Mucosa of rectum (tissue), 2 donors: ENCODE measurements at regions not wholly inside any gene's neighbourhood (a gene's known extent, or its start where the extent isn't known, plus 50 kb on each side); places are given as distances from the start of the nearest gene placed in this dataset.

Source experiments
- H3K27ac ChIP-seq, 2 donors: one replicate each; pipeline ENCODE4 v1.7.0; 2013; ENCODE audit warnings: inconsistent platforms in 2 of 2, low read depth in 2 of 2, low read length in 2 of 2
- H3K27me3 ChIP-seq, 2 donors: one replicate each; pipeline ENCODE4 v1.7.0; 2013; ENCODE audit warnings: low read length in 2 of 2; ENCODE audit not compliant: control insufficient read depth in 2 of 2, insufficient read depth in 2 of 2
- H3K36me3 ChIP-seq, 2 donors: one replicate each; pipeline ENCODE4 v1.7.0; 2013; ENCODE audit warnings: low read length in 2 of 2; ENCODE audit not compliant: control insufficient read depth in 2 of 2, insufficient read depth in 2 of 2
- H3K4me1 ChIP-seq, 2 donors: one replicate each; pipeline ENCODE4 v1.7.0; 2013; ENCODE audit warnings: low read length in 2 of 2, mild to moderate bottlenecking in 1 of 2; ENCODE audit not compliant: control insufficient read depth in 2 of 2, insufficient read depth in 2 of 2
- H3K4me3 ChIP-seq, 2 donors: one replicate each; pipeline ENCODE4 v1.7.0; 2013; ENCODE audit warnings: low read length in 2 of 2
- H3K9ac ChIP-seq, 2 donors: one replicate each; pipeline ENCODE4 v1.7.0; 2013; ENCODE audit warnings: low read length in 2 of 2, low read depth in 1 of 2, mild to moderate bottlenecking in 1 of 2
- H3K9me3 ChIP-seq, 2 donors: one replicate each; pipeline ENCODE4 v1.7.0; 2013; ENCODE audit warnings: low read length in 2 of 2; ENCODE audit not compliant: control insufficient read depth in 2 of 2
- donor health status: healthy.
- donor health status: Normal muscosa, but diverticular disease.

DNA sequence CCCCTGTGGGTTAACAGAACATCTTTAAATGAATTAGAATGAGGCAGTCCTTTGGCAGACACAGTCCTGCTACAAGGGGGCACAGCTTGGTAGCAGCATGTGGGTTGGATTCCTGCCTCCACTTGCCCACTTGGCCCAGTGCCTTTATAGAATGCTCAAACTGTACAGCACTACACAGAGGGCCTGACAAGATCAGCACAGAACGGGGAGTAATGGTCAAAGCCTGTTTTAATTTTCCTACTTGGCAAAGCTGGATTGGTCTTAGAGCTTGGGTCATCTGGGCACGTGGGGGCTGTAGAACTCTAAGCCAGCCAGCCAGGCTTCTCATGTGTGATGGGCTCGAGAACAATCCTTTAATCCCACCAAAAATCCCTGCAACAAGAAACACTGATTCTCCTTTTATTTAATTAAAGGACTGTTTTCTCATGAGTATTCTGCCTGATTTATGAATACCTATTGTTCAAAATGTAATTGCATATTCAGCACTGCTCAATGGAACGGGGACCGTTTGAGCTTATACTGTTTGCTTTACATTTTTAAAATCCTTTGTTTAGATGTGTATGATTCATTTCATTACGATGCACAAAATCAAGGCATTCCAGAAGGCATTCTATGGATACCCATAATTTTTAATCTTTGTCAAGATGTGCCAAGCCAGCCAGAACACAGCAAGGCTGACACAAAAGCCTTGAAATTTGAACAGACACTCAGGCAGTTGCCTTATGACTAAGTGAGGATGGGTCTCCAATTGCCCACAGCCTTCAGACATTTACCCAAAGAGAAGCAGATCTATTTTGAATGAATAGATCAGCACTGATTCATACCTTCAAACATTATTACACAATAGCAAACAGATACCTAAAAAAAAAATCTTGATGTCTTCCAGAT, 249.3 kb upstream of the TGFBR2 start:
- H3K9me3 ChIP-seq, result no peaks in the 10 kb centered on the region
- peaks cover 4 to 14% of the 10 kb centered on the region in 2 donors for H3K4me1 ChIP-seq
- H3K36me3 ChIP-seq, result no peaks in the 10 kb centered on the region
- no peak overlapping the region for H3K27ac ChIP-seq
- H3K27me3 ChIP-seq, result no peaks in the 10 kb centered on the region
- H3K4me3 ChIP-seq, result no peak overlapping the region
- no peak overlapping the region for H3K9ac ChIP-seq

DNA sequence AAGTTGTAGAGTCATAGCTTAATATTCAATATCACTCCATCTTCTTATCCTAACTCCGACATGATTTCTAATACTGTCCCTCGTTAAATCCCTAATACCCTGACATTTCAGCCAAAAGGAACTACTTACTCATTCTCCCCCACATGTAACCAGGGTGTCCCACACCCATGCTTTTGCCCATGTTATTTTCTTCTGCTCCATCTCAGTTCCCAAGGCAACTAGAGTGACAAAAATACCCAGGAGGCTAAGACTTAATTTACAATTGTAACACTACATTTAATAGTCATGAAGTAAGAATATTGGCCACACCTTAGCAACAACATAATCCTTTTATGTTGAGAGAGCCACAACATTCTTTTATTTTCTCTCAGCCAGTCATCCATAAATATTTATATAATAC, 248.5 kb upstream of the TGFBR2 start:
- no peaks in the 10 kb centered on the region for H3K36me3 ChIP-seq
- H3K27me3 ChIP-seq, result no peaks in the 10 kb centered on the region
- H3K9ac ChIP-seq, result no peak overlapping the region
- H3K9me3 ChIP-seq, result no peaks in the 10 kb centered on the region
- H3K27ac ChIP-seq, result no peak overlapping the region
- H3K4me1 ChIP-seq, result peaks cover 4 to 14% of the 10 kb centered on the region in 2 donors
- no peak overlapping the region for H3K4me3 ChIP-seq

GRCh38 chr3:30358871-30359270, 247.5 kb upstream of the TGFBR2 start:
- Histone ChIP-seq H3K27ac (no peak overlapping the region), H3K9ac (no peak overlapping the region), H3K4me1 (peaks cover 4 to 14% of the 10 kb centered on the region in 2 donors), H3K27me3 (no peaks in the 10 kb centered on the region), H3K4me3 (no peak overlapping the region), H3K36me3 (no peaks in the 10 kb centered on the region), H3K9me3 (no peaks in the 10 kb centered on the region)

GRCh38 chr3:30368978-30369377, 237.4 kb upstream of the TGFBR2 start:
- no peaks in the 10 kb centered on the region for H3K36me3 ChIP-seq
- no peak overlapping the region for H3K27ac ChIP-seq
- peaks cover 3% of the 10 kb centered on the region in 2 donors for H3K4me1 ChIP-seq
- no peaks in the 10 kb centered on the region for H3K27me3 ChIP-seq
- H3K4me3 ChIP-seq, result no peak overlapping the region
- no peaks in the 10 kb centered on the region for H3K9me3 ChIP-seq
- no peak overlapping the region for H3K9ac ChIP-seq

DNA sequence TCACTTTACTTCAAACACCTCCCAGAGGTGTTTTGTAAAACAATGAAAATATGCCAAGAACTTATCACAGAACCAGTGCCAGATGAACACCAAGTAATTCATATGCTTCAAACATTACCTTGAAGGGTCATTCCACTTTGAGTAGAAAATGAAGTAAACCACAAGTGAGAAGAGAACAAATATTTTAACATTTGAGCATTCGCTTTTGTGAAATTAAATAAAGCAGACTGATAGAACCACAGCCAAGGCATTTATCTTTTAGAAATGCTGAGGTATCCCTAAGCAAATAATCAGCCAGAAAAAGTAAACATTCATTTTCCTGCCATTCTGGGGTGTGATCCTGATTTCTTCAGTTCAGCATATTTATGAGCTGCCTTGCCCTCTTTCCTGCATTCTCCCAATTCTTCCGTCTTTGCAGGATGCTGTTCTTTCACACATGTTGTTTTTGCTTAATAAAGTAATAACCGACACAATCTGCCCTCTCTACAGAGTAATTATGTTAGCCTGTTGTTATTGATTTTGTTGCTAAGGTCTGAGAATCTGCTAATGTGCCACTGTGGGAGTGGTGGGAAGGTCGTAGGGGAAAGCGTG, 235.6 kb upstream of the TGFBR2 start:
- no peaks in the 10 kb centered on the region for H3K9me3 ChIP-seq
- peaks cover 3% of the 10 kb centered on the region in 2 donors for H3K4me1 ChIP-seq
- no peak overlapping the region for H3K27ac ChIP-seq
- H3K9ac ChIP-seq, result no peak overlapping the region
- H3K27me3 ChIP-seq, result no peaks in the 10 kb centered on the region
- H3K4me3 ChIP-seq, result no peak overlapping the region
- no peaks in the 10 kb centered on the region for H3K36me3 ChIP-seq

- Histone ChIP-seq H3K9me3 (no peaks in the 10 kb centered on the region), H3K9ac (no peak overlapping the region), H3K4me1 (peaks cover 3% of the 10 kb centered on the region in 2 donors), H3K4me3 (no peak overlapping the region), H3K27me3 (no peaks in the 10 kb centered on the region), H3K27ac (no peak overlapping the region), H3K36me3 (no peaks in the 10 kb centered on the region)
These were observed 233.6 kb upstream of the TGFBR2 start for GRCh38 chr3:30372837-30373236.

DNA sequence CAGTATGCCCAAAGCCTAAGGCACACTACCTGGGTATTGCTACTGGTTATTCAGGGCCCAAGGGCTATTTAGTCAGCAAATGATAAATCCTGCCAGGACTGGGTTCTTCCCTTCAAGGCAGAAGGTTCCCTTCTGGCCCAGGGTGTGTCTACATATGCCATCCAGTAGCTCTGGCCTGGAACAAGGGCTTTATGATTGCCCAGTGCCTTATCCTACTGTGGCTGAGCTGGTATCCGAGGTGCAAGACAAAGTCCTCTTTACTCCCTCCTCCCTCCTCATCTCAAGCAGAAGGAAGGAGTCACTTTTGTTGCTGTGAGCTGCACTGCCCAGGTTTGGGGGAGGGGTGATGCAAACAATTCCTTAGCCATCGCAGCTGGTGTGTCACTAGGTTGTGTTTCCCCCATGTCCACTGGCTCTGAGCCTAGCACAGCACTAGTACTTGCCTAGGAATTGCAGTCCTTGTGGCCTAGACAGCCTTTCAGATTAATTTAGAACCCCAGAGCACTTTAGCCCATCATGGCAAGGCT, 221.8 kb upstream of the TGFBR2 start:
- no peak overlapping the region for H3K9ac ChIP-seq
- no peaks in the 10 kb centered on the region for H3K9me3 ChIP-seq
- no peaks in the 10 kb centered on the region for H3K4me1 ChIP-seq
- H3K4me3 ChIP-seq, result no peak overlapping the region
- no peaks in the 10 kb centered on the region for H3K36me3 ChIP-seq
- no peaks in the 10 kb centered on the region for H3K27me3 ChIP-seq
- no peak overlapping the region for H3K27ac ChIP-seq

- no peaks in the 10 kb centered on the region for H3K9me3 ChIP-seq
- no peak overlapping the region for H3K9ac ChIP-seq
- H3K27ac ChIP-seq, result no peak overlapping the region
- no peaks in the 10 kb centered on the region for H3K4me1 ChIP-seq
- no peak overlapping the region for H3K4me3 ChIP-seq
- H3K36me3 ChIP-seq, result no peaks in the 10 kb centered on the region
- no peaks in the 10 kb centered on the region for H3K27me3 ChIP-seq
These were observed 213.3 kb upstream of the TGFBR2 start for GRCh38 chr3:30393079-30393478.

- no peaks in the 10 kb centered on the region for H3K4me1 ChIP-seq
- H3K36me3 ChIP-seq, result no peaks in the 10 kb centered on the region
- no peaks in the 10 kb centered on the region for H3K27me3 ChIP-seq
- H3K9ac ChIP-seq, result no peak overlapping the region
- H3K27ac ChIP-seq, result no peak overlapping the region
- no peak overlapping the region for H3K4me3 ChIP-seq
- H3K9me3 ChIP-seq, result no peaks in the 10 kb centered on the region
These were observed 209.4 kb upstream of the TGFBR2 start for GRCh38 chr3:30397030-30397429.

- no peak overlapping the region for H3K27ac ChIP-seq
- H3K4me3 ChIP-seq, result no peak overlapping the region
- no peaks in the 10 kb centered on the region for H3K4me1 ChIP-seq
- H3K36me3 ChIP-seq, result no peaks in the 10 kb centered on the region
- H3K27me3 ChIP-seq, result no peaks in the 10 kb centered on the region
- H3K9me3 ChIP-seq, result no peaks in the 10 kb centered on the region
- no peak overlapping the region for H3K9ac ChIP-seq
These were observed 206.8 kb upstream of the TGFBR2 start for GRCh38 chr3:30399394-30400181.
